ENCODE measurements at regions not wholly inside any gene's neighbourhood (a gene's known extent, or its start where the extent isn't known, plus 50 kb on each side); places are given as distances from the start of the nearest gene placed in this dataset.

GRCh38 chr1:118617916-118618315, 370.2 kb downstream of the TBX15 start:
- no peak for TF ChIP-seq POLR2A (IDR thresholded peaks at IDR 0.05)
- no peak for TF ChIP-seq CTCF (IDR thresholded peaks at IDR 0.05)

Measured in esophagus squamous epithelium (tissue), 4 donors.